NOMO-1 (cell line): ENCODE measurements at regions not wholly inside any gene's neighbourhood (a gene's known extent, or its start where the extent isn't known, plus 50 kb on each side); places are given as distances from the start of the nearest gene placed in this dataset.
"Not testable (repeated sequence)": the region's sequence is repeated elsewhere in the genome, so short reads cannot be mapped to it uniquely, and the experiment has no call there.

Experiments
- DNase-seq, 2 experiments: peaks; one replicate each; lab custom pipeline; 2025; ENCODE audit not compliant: unreplicated experiment in 2 of 2; lab: John Stamatoyannopoulos, UW

DNA sequence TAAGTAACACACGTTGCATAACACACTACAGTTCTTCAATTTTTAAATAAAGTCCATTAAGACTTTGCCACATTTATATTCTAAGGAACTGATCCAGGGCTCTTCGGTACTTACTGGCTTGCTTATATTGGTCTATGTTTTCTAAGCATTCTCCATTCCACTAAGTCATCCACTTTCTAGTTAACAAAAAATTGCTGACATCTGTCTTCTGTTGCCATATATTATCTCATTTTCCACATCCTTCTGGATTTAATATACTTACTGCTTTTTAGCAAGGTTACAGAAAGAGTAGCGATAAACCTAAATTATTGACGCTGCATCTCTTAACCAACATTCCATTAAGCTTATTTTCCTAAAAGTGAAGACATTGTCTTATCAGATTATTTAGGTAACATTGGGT lies 238.4 kb upstream of the LRIG3 start:
- DNase-seq, result no peak

DNA sequence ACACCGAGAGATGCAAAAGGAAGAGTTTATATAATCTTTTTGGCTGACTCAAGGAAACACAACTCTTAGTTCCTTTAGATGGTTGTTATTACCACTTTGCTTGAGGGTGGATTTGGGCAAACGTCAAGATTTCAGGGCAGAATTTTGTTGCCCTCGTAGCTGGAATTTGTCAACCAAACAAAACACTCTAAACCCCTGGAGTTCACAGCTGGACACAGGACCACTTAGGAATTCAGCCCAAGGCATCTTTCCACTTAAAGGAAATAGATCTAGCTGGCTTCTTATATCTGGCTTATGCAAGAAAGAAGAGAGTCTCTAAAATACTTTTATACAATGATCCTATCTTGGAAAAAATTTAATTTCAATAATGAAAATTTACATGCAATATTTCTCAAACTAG lies 237.8 kb upstream of the LRIG3 start:
- DNase-seq, result no peak

DNA sequence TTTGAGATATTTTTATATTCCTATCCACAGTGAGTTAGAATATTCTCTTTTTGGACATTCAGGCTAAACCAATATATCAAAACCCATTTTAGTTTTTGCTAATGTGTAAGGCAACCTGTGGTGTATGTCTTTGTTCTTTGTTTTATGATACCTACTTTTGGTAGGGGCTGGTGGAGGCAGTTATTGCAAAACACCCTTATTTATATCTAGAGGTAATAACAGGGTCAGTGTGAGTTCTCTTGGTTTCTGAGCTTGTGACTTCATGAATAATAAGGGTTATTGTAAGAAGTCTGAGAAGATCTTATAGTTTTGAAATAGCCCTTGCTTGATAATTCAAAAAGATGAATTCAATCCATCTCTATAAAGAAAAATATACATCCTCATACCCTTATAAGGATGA lies 235.1 kb upstream of the LRIG3 start:
- DNase-seq, result no peak

DNA sequence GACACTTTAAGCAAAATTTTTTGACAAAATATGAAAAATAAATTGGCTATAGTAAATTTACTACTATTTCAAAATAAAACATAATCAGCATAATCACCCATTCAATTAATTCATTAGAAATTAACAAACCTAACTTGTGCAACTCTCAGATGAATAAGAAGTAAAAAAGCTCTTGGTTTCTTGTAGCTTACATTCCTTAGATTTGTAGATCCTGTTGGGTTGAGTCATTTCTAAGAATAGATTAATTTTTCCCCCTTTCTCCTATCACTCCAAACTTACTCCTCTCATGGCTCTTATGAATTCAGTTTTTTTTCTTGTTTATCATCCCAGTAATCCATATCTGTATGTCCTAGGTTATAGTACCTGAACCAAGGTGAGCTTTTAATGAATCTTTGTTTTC lies 230.9 kb upstream of the LRIG3 start:
- no peak for DNase-seq

DNA sequence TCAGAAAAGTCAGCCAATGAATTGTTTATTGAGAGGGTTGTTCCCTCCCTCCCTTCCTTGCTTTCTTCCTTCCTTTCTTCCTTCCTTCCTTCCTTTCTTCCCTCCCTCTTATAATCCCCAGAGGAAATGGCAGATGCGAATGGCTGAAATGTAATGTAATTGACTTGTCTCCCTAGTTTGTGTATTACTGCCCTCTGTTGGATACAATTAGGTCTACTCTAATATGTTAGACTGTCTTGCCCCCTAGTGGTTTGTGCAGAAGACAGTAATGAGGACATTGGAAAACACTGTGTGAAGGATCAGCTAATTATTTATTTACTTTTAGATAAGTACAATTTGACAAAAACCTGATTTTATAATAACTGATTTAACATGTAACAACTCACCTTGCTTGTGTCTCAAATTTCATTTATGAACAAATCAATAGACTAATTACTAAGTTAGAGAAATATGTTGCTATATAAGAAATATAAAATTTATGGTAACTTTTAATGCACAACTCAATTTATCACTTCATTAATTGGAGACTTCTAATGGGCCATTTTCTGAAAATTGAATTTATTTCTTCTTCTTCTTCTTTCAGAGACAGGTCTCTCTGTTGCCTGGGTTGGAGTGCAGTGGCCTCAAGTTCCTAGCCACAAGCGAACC lies 229.8 kb upstream of the LRIG3 start:
- DNase-seq, result peak; percentile 6 to 86

DNA sequence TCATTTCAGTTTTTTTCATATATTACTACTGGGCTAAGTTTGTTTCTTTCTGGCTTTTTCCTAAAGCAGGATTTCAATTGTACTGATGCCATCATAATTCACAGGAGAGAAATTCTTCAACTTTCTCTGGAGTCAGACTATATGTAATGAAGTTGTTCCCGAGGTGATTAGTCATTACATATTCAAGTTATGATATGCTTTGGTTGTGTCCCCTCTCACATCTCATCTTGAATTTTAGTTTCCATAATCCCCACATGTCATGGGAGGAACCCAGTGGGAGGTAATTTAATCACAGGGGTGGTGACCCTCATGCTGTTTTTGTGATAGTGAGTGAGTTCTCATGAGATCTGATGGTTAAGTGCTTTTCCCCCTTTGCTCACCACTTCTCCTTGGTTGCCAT lies 227.5 kb upstream of the LRIG3 start:
- no peak for DNase-seq

DNA sequence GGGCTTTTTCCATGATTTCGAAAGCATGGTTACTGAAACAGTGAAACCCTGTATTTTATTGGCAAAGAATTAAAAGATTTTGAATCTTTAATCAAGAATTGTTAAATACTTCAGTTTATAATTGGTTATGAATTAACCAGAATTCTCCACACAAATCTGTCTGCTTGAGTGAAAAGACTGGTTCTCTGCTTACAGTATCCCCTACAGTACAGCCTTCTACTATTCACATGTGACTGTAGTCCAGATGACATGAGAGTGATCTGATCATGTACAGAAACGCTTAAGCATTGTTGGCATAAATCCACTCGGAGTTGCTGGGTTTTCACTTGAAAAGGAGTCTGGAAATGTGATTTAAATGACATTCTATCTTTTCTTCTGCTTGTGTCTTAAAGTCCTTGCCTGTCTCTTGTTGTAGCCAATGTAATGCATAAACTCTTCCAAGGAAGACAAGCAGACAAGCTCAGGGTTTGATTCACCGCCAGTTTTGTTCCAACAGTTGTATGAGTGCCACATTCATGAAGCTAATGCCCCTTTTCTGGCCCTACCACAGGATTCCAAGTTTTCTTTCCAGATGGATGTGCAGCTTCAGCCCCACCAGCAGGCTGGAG lies 222.0 kb upstream of the LRIG3 start:
- DNase-seq, result no peak

DNA sequence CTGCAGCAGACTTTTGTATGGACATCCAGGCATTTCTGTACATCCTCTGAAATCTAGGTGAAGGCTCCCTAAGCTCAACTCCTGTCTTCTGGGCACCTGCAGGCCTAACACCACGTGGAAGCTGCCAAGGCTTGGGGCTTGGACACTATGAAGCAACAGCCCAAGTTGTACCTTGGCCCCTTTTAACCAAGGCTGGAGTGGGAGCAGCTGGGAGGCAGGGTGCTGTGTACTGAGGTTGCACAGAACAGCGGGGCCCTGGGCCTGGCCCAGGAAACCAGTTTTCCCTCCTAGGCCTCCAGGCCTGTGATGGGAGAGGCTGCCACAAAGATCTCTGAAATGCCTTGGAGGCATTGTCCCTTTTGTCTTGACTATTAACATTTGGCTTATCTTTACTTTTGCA lies 214.4 kb upstream of the LRIG3 start:
- DNase-seq, result no peak

DNA sequence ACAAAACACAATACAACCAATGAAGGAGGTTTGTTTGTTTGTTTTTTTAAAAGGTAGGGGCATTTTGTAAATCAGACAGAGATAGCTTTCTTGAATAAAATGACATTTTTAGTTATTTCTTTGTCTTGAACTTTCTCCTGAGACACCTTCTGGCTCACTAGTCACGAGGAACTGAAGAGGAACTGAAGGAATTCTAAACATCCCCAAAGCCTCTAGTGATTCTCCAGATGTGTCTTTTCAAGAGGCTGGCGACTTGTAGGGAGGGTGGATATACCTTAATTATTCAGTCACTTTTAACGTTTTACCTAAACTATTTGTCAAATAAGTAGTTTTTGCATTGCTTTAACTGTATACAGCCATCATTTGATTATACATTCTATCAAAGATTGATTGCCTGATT lies 211.2 kb upstream of the LRIG3 start:
- no peak for DNase-seq

DNA sequence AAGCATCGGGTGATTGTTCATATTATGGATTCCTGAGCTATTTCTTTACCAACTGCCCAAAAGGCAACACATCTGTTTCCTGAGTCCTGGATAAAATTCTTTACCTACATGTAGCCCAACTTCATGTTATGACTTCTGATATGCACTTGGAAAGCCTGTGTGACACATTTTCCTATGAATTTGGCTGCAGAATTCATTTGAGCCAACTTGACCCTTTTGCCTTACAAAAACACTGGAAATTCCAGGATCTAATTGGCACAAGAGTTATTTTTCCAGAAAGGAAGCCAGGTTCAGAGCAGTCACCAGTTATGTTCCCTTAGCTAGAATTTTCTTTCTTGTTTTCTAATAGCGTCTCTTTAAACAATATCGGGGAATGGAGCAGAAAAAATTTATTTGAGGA lies 202.5 kb upstream of the LRIG3 start:
- no peak for DNase-seq

DNA sequence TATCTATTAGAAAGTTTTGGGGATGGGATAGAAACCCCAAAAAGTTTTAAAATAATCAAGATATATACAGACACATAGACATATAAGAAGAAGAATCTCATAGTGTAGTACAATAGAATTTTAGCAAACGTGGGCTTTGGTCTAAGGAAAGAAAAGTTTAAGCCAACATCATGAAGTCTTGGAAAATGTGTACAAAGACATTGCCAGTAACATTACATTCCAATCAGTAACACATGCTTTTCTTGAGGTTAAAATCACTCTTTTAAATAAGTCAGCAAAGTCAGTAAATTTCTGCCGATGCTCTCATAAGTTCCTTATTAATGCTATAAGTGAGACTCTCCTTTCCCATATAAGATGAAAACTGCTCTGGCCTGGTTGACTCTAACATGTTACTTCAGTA lies 201.1 kb upstream of the LRIG3 start:
- no peak for DNase-seq

DNA sequence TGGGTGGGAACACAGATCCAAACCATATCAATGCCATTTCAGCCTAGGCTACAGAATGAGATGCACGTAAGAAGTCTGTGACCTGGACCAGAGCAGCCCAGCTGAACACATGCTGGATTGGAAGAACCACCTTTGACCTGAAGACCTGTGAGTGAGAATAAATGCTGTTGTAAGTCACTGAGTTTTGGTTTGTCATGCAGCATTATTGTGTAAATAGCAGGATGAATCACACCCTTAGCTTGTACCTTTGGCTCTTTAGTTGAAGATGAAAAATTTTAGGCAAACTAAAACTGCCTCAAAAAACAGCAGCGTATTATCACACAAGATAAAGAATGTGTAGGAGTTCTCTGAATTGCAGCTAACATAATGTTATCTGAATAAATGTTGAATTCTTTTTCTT lies 199.4 kb upstream of the LRIG3 start:
- no peak for DNase-seq

DNA sequence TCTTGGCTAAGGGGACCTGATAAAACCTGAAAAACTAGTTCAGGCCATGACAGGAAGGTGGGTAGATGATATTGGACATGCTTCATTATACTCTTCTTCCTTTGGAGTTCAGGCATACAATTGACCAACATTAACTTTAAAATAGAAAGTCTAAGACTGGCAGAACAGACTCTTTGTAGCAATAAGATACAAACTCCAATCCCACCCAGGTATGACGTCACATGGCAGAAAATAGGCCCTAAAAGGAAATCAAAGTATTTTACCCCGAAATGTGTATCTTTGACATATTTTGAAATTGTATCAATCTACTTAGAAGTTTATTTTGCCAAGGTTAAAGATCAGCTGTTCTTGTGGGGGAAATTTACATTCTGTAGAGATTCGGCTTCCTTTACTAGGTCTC lies 198.1 kb upstream of the LRIG3 start:
- DNase-seq, result no peak

DNA sequence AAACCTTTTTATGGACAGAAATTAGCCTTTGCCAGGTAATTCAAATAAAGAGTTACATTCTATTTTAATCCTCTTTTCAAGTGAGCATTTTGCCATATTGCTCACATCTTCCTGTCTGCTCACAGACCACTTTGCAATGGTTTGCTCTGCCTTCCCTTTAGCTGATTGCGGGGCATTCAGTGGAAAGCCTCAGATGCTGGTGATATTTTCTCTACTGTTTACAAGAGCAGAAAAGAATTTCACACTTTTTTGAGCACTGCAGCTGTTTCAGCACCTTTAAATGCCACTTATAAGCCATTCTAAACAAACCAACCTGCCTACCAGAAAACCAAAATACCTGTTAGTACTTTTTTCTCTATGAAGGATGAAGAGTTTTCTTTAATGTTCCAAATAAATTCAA lies 195.7 kb upstream of the LRIG3 start:
- DNase-seq, result no peak

DNA sequence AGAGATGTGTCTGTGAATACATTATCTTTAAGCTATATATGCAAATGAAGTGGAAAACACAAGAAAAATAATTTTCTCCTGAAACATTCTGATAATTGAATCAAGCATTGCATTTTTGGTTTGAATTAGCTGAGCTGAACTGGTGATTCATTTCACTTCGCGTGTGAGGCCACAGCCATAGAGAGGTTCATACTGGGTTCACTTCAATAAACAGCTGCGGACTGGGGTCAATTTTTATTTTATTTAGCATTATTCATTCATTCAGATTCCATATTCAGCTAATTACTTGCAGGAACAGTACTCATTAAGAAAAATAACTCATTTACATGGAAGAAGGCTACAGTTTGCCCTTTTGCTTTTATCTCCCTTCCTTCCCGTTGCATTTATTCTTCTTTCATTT lies 195.2 kb upstream of the LRIG3 start:
- no peak for DNase-seq

DNA sequence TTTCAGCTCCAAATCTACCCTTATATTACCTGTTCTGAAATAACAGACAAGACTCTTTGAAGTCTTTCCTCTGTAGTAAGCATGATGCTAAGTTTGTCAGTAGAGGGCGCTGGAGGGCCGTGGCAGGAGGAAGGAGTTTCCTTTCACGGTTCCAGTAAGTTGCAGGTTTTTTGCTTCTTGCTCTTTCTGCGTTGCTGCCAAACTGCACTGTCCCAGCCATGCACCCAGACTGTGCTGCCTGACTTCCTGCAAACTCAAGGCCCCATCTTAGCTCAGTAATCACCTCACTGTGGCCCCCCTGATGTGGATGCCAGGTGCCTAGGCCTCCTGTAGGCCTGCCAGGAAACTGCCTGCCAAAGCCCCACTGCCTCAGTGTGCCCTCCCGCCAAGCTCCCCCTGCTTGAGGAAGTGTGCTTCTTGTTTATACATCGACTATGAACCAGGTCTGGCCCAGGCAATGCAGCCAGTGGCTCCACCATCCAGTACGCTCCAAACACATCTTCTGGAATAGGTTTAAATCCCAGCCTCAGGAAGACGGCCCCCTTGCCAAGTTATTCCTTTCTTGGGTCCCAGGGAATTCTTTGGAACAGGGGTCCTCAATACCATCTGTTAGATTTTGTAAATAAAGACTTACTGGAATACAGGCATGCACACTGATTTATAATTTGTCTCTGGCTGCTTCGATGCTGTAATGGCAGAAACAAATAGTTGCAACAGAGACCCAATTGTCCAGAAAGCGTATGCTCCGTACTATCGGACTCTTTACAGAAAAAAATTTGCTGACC lies 193.7 kb upstream of the LRIG3 start:
- peak; percentile 57 to 77 for DNase-seq

DNA sequence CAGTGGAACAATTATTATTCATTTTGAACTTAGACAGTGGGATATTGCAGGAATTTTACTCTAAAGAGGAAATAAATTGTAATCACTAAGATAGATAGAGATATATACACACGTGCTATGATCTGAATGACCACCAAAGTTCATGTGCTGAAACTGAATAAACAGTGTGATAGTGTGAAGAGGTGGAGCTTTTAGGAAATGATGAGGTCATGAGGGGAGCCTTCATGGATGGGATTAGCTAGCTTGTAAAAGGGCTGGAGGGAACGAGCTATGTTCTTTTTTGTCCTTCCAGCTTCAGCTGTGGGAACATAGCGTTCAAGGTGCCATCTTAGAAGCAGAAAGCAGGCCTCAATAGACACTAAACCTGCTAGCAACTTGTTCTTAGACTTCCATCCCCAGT lies 191.5 kb upstream of the LRIG3 start:
- no peak for DNase-seq

DNA sequence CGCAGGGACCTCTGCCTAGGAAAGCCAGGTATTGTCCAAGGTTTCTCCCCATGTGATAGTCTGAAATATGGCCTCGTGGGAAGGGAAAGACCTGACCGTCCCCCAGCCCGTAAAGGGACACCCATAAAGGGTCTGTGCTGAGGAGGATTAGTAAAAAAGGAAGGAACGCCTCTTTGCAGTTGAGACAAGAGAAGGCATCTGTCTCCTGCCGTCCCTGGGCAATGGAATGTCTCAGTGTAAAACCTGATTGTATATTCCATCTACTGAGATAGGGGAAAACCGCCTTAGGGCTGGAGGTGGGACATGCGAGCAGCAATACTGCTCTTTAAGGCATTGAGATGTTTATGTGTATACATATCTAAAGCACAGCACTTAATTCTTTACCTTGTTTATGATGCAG lies 188.2 kb upstream of the LRIG3 start:
- not testable (repeated sequence) for DNase-seq

DNA sequence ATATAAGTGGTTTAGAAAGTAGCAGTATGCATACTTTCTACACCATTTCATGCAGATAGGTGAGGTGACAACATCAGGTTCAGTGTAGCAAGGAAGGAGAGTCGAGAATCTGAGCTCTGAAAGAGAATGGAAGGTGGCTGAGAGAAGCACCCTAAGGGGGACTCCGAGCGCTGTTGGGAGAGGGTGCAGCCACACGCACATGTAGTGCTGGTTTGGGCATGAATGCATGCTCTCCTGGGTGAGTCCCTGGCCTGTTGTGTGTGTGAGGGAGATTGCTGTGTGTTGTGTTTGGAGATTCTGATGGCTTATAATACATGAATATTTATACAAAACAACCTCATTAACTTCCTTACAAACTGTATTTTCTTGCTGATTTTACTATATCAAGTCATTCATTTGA lies 180.3 kb upstream of the LRIG3 start:
- no peak for DNase-seq

DNA sequence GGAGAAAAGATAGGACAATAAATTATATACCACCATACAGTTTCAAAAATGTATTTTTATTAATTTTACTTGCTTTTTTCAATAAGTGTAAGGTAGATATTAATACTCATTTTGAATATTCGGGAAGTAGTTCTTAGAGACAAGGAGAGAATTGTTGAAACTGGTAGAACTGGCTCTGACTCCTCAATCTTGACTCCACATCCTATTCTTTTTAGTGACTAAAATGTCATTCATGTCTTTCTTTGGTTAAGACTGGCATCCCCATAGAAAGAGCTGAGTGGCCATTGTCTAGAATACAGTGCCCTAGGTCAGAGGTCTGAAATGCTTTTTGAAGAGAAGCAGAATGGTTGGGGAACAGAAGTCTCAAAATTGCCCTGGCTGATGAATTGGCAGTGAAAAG lies 177.6 kb upstream of the LRIG3 start:
- DNase-seq, result no peak

DNA sequence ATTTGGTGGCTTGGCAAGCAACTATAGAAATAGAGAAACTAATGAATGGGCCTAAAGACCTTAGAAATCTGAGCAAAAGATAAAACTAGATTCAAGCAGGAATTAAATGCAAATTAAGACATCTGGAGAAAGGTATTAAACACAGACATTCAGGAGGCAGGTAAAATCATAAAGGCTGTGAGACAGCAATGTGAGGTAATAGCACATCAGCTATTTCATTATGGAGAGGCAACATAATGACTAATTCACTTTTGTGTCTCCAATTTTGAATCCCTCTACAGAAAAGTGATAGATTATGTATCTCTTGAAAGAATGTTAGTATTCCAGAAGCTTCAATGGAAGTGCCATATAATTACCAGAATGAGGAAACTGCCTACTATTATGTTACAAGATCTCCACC lies 175.9 kb upstream of the LRIG3 start:
- DNase-seq, result no peak

DNA sequence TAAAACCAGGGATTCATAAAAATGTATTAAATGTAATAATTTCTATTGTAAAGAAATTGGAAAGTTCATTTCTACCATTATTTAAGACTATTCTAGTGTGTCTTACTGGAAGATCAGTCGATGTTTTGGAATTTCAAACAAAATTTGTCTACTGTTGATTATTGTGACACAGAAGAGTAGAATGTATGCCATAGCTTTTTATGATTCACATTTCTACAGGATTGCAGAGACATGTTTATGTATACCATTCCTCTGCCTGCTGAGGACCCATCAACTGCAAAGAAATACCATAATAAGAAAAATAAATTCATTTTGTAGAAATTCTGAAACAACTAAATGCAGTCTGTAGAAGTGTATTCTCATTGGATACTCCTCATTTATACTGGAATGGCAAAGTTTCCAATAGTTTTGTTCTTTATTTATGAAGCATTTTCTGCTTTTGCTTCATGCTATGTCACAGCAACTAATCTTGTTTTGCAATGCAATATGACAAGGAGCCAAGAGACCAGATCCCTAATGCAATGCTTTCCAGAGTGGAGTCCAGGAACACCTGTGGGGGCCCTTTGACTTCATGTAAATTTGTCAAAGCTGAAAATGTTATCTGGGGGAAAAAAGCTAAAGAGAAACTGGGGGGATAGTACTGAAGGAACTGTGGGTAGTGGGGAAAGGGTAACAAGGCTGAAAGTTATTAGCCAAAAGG lies 172.9 kb upstream of the LRIG3 start:
- DNase-seq, result no peak
